Activated B cell treated with CpG ODN at 0.5 μM for 24 hours (primary cell): ENCODE measurements at regions not wholly inside any gene's neighbourhood (a gene's known extent, or its start where the extent isn't known, plus 50 kb on each side); places are given as distances from the start of the nearest gene placed in this dataset.

Source experiments
- ATAC-seq: fragments of 200-7000 bp; cut with Tn5 transposase; one replicate; pipeline ENCODE4 v1.10.0; 2021; ENCODE audit warnings: low read depth, mild to moderate bottlenecking, moderate library complexity
- CTCF ChIA-PET: fragments of 350-600 bp; sonication (Branson Sonifier 250); formaldehyde crosslinking; loops from one replicate; lab custom pipeline; 2021; ENCODE audit warnings: antibody characterized with exemption; lab: Charles Lee
- POLR2A ChIA-PET: fragments of 350-600 bp; sonication (Branson Sonifier 250); formaldehyde crosslinking; loops from one replicate; lab custom pipeline; 2021; ENCODE audit warnings: antibody characterized with exemption; lab: Charles Lee
- DNase-seq: peaks from one replicate; pipeline ENCODE4 v3.0.0; 2022
- H3K27ac Mint-ChIP-seq: one replicate; pipeline ENCODE4 v1.8.0; 2020; ENCODE audit warnings: mixed read lengths
- H3K27me3 Mint-ChIP-seq: one replicate; pipeline ENCODE4 v1.8.0; 2021; ENCODE audit warnings: mixed read lengths
- H3K36me3 Mint-ChIP-seq: one replicate; pipeline ENCODE4 v1.8.0; 2021; ENCODE audit warnings: low read depth, mixed read lengths
- H3K4me1 Mint-ChIP-seq: one replicate; pipeline ENCODE4 v1.8.0; 2021; ENCODE audit warnings: mixed read lengths
- H3K4me3 Mint-ChIP-seq: one replicate; pipeline ENCODE4 v1.8.0; 2020; ENCODE audit warnings: mild to moderate bottlenecking, mixed read lengths
- H3K9me3 Mint-ChIP-seq: one replicate; pipeline ENCODE4 v1.8.0; 2020; ENCODE audit warnings: mixed read lengths
- CTCF ChIP-seq: fragments of 200-600 bp; IDR thresholded peaks from one replicate; pipeline ENCODE4 v1.8.0; 2022; ENCODE audit warnings: antibody characterized with exemption, mild to moderate bottlenecking
- intact Hi-C: fragments of 100-400 bp; cut with micrococcal nuclease; formaldehyde crosslinking; loops from one replicate; pipeline ENCODE4 v1.15.1; 2024

DNA sequence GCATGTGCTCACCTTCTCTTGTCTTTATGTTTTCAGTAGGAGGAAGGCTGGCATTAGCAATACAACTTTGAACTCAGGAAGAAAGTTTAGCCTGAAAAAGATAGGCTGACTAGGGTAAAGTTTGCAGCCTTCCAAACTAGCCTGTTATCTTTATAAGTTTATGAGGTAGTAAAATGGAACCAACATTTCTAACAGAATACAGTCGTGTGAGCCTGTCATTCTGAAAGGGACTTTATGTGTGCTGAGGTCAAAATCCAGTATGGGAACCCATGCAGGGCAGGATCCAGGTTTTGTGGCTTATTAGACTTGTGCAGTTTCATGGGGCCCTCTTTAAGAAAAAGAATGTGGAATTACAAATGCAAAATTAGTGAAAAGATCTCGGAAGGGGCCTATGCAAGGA, 201.0 kb upstream of the PRPS1L1 start:
- ChIA-PET POLR2A (no interaction called here), CTCF (interaction anchor here (1.2 kb wide), 1 partner anchor 14 kb away, joined by 4 read pairs; no protein-coding TSS in a partner anchor)
- Mint-ChIP-seq H3K27me3 (no peaks in the 10 kb centered on the region), H3K36me3 (no peaks in the 10 kb centered on the region), H3K4me1 (peaks cover 54% of the 10 kb centered on the region), H3K4me3 (no peak overlapping the region), H3K9me3 (no peaks in the 10 kb centered on the region), H3K27ac (no peak overlapping the region)
- no peak for TF ChIP-seq CTCF
- intact Hi-C loops: loop anchor here (5.0 to 10.0 kb wide), 2 partner anchors 49 to 826 kb away; no protein-coding TSS in a partner anchor
- ATAC-seq: no peak
- no peak for DNase-seq

GRCh38 chr7:18230271-18230670, 202.6 kb upstream of the PRPS1L1 start:
- intact Hi-C loops: no loop called here
- peaks cover 38% of the 10 kb centered on the region for H3K4me1 Mint-ChIP-seq
- DNase-seq: no peak
- H3K36me3 Mint-ChIP-seq: no peaks in the 10 kb centered on the region
- no peaks in the 10 kb centered on the region for H3K27me3 Mint-ChIP-seq
- ChIA-PET CTCF (interaction anchor here (1.0 kb wide), 1 partner anchor 10 kb away, joined by 3 read pairs; no protein-coding TSS in a partner anchor), POLR2A (no interaction called here)
- ATAC-seq: no peak
- no peak overlapping the region for H3K4me3 Mint-ChIP-seq
- no peaks in the 10 kb centered on the region for H3K9me3 Mint-ChIP-seq
- H3K27ac Mint-ChIP-seq: no peak overlapping the region
- no peak for TF ChIP-seq CTCF

DNA sequence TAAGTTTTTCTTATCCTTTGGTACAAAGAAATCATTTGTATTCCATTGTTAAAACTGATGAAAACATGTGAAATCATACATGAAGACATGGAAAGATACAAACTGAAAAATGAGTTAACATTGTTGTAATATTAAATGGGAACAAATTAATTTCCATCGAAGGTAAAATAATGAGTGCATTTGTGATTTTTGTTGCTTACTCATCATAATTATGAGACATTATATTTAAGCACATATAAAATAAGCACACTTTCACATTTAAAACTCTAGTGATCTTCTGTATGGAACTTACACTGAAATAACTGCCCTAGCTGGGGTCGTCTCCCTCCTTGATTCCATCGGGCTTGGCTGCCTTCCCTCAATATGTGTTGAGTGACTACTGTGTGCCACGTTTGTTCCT, 204.2 kb upstream of the PRPS1L1 start:
- TF ChIP-seq CTCF: no peak
- Mint-ChIP-seq H3K36me3 (no peaks in the 10 kb centered on the region), H3K9me3 (no peaks in the 10 kb centered on the region), H3K4me1 (peaks cover 25% of the 10 kb centered on the region), H3K27ac (no peak overlapping the region), H3K27me3 (no peaks in the 10 kb centered on the region), H3K4me3 (no peak overlapping the region)
- ChIA-PET POLR2A (no interaction called here), CTCF (no interaction called here)
- no peak for ATAC-seq
- no peak for DNase-seq
- intact Hi-C loops: no loop called here

- POLR2A ChIA-PET: no interaction called here
- CTCF ChIA-PET: no interaction called here
- Mint-ChIP-seq H3K27ac (no peak overlapping the region), H3K4me1 (peaks cover under 1% of the 10 kb centered on the region), H3K4me3 (no peak overlapping the region), H3K36me3 (no peaks in the 10 kb centered on the region), H3K9me3 (peaks cover 2% of the 10 kb centered on the region), H3K27me3 (peaks cover 3% of the 10 kb centered on the region)
- TF ChIP-seq CTCF: no peak
- DNase-seq: no peak
- intact Hi-C loops: no loop called here
- ATAC-seq: no peak
Observed at GRCh38 chr7:18234519-18234918, 206.9 kb upstream of the PRPS1L1 start.

DNA sequence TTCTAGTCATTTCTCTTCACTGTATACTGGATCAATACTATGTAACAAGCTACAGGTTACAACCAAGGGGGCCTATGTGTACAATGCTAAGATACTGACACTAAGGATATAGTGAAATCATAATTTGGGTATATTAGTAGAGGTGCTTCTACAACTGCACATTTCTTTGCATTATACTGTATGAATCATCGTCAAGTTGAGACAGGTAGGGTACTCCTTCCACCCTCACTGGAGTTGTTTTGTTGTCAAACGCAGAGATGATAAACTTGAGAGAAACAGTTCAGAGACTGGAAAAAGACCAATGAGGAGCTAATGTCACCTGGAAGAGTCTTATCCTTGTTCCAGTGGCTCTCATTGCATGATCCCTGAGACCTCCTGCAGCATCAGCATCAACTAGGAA, 208.2 kb upstream of the PRPS1L1 start:
- no peak overlapping the region for H3K4me3 Mint-ChIP-seq
- ATAC-seq (no peak), DNase-seq (no peak)
- peaks cover 2% of the 10 kb centered on the region for H3K9me3 Mint-ChIP-seq
- CTCF ChIA-PET: interaction anchor here (1.6 kb wide), 1 partner anchor 117 kb away, joined by 3 read pairs; no protein-coding TSS in a partner anchor
- no peak for TF ChIP-seq CTCF
- no peaks in the 10 kb centered on the region for H3K4me1 Mint-ChIP-seq
- POLR2A ChIA-PET: no interaction called here
- no peaks in the 10 kb centered on the region for H3K36me3 Mint-ChIP-seq
- peaks cover 3% of the 10 kb centered on the region for H3K27me3 Mint-ChIP-seq
- intact Hi-C loops: no loop called here
- no peak overlapping the region for H3K27ac Mint-ChIP-seq
